ENCODE measurements at regions not wholly inside any gene's neighbourhood (a gene's known extent, or its start where the extent isn't known, plus 50 kb on each side); places are given as distances from the start of the nearest gene placed in this dataset.

DNA sequence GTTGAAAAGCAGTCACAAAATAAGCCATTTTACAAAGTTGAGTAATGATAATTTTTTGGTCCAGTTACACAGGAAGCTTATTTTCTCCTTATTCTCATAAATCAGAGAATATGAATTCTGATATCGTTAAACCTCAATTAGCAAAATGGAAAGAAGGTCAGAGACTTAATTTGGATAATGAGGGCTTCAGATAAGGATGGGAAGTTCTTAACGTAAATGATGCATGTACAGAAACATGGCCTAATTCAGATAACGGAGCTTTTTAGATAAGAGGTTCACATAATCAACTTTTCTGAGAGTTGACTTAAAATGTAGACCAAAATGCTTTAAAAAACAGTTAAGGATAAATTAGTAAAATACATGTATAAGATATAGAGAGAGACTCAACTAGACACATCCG is 746.3 kb upstream of the SLC10A2 start:
- TF ChIP-seq, protein P1, sequence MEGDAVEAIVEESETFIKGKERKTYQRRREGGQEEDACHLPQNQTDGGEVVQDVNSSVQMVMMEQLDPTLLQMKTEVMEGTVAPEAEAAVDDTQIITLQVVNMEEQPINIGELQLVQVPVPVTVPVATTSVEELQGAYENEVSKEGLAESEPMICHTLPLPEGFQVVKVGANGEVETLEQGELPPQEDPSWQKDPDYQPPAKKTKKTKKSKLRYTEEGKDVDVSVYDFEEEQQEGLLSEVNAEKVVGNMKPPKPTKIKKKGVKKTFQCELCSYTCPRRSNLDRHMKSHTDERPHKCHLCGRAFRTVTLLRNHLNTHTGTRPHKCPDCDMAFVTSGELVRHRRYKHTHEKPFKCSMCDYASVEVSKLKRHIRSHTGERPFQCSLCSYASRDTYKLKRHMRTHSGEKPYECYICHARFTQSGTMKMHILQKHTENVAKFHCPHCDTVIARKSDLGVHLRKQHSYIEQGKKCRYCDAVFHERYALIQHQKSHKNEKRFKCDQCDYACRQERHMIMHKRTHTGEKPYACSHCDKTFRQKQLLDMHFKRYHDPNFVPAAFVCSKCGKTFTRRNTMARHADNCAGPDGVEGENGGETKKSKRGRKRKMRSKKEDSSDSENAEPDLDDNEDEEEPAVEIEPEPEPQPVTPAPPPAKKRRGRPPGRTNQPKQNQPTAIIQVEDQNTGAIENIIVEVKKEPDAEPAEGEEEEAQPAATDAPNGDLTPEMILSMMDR (IDR thresholded peaks at IDR 0.05; ENCODE audit: low read depth, low read length, poor library complexity, severe bottlenecking) = no peak
- no peak for TF ChIP-seq EZH2phosphoT487 (IDR thresholded peaks at IDR 0.05; ENCODE audit: borderline replicate concordance, low read length)
